ENCODE measurements at regions not wholly inside any gene's neighbourhood (a gene's known extent, or its start where the extent isn't known, plus 50 kb on each side); places are given as distances from the start of the nearest gene placed in this dataset.
A peak's percentile ranks its signal among the peaks of the same experiment; 100 is the strongest.

DNA sequence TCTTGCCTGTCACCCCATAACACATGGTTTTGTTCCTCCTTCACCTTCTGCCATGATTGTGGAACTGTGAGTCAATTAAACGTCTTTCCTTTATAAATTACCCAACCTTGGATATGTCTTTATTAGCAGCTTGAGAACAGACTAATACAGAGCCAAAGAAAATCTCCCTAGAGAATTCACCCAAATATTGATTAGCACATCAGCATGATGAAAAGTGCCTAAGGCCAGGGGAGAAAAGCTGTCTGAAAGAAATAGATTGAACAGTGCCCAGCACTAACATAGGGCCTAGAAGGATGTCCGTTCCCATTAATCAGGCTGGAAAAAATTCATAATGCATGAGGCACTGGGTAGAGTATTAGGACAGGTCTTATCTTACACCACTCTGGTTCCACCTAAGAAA lies 111.9 kb upstream of the CALN1 start:
- no peak for DNase-seq
- Mint-ChIP-seq H3K36me3 (ENCODE audit: low read depth) (no peaks in the 10 kb centered on the region), H3K4me3 (no peak overlapping the region), H3K27ac (no peak overlapping the region), H3K9me3 (peaks cover 2% of the 10 kb centered on the region), H3K27me3 (no peaks in the 10 kb centered on the region), H3K4me1 (no peaks in the 10 kb centered on the region)
- ChIA-PET POLR2A (no interaction called here), CTCF (interaction anchor here (0.5 kb wide), 1 partner anchor 578 kb away, joined by 5 read pairs; no protein-coding TSS in a partner anchor)

- H3K27me3 Mint-ChIP-seq, result no peaks in the 10 kb centered on the region
- ChIA-PET POLR2A (no interaction called here), CTCF (interaction anchor here (0.6 kb wide), 1 partner anchor 13 kb away, joined by 8 read pairs; no protein-coding TSS in a partner anchor)
- H3K9me3 Mint-ChIP-seq, result no peaks in the 10 kb centered on the region
- no peaks in the 10 kb centered on the region for H3K36me3 Mint-ChIP-seq (ENCODE audit: low read depth)
- no peaks in the 10 kb centered on the region for H3K4me1 Mint-ChIP-seq
- no peak overlapping the region for H3K27ac Mint-ChIP-seq
- DNase-seq, result no peak
- H3K4me3 Mint-ChIP-seq, result no peak overlapping the region
These were observed 92.0 kb upstream of the CALN1 start for GRCh38 chr7:72504061-72504706.

GRCh38 chr7:72503644-72504043 lies 91.5 kb upstream of the CALN1 start:
- Mint-ChIP-seq H3K36me3 (ENCODE audit: low read depth) (no peaks in the 10 kb centered on the region), H3K27me3 (no peaks in the 10 kb centered on the region), H3K4me1 (no peaks in the 10 kb centered on the region), H3K4me3 (no peak overlapping the region), H3K27ac (no peak overlapping the region), H3K9me3 (no peaks in the 10 kb centered on the region)
- ChIA-PET CTCF (no interaction called here), POLR2A (no interaction called here)
- no peak for DNase-seq

DNA sequence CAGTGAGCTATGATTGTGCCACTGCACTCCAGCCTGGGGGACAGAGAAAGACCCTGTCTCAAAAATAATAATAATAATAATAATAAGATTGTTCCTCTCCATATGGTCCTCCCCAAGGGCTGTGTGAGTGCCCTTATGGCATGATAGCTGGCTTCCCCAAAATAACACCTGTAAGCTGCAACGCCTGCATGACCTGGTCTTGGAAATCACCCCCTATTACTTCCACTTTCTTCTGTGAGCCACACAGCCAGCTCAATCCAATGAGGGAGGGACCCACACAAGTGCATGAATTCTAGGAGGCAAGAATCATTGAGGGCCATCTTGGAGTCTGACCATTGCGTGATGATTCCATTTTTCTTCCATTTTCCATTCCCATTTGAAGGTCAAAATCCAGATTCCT lies 82.7 kb upstream of the CALN1 start:
- Mint-ChIP-seq H3K4me3 (no peak overlapping the region), H3K9me3 (peaks cover 5% of the 10 kb centered on the region), H3K27me3 (no peaks in the 10 kb centered on the region), H3K4me1 (no peaks in the 10 kb centered on the region), H3K36me3 (ENCODE audit: low read depth) (no peaks in the 10 kb centered on the region), H3K27ac (no peak overlapping the region)
- ChIA-PET POLR2A (no interaction called here), CTCF (interaction anchor here (0.6 to 0.9 kb wide), 2 partner anchors 22 to 931 kb away, joined by 3 read pairs; no protein-coding TSS in a partner anchor)
- DNase-seq, result no peak

DNA sequence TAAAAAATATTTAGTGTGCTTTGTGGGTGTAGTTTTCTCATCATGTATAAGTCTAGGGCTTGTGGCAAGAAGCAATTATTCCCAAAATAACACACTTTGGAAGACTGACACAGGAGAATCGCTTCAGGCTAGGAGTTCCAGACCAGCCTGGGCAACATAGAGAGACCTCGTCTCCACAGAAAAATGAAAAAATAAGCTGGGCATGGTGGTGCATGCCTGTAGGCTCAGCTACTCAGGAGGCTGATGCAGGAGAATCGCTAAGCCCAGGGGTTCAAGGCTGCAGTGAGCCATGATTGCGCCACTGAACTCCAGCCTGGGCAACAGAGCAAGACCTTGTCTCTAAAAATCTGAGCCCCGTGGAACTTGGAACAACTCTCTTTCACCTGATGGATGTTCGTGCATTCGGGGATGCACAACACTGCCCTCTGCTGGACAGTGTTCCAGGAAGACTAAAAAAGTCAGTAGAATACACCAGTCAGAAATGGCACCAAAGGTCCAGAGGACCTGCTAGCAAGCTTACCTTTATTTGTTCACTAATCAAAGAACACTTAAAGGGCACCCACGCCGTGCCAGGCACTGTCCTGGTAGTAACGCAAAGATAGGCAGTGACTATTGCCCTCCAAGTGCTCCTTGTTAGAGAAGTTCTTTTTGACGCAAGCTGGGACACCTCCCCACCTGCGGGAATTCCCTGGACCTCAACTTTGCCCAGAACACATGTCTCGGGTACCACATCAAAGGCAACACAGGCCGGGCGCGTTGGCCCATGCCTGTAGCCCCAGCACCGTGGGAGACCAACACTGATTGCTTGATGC lies 81.9 kb upstream of the CALN1 start:
- peak; percentile 64 for DNase-seq
- Mint-ChIP-seq H3K4me3 (no peak overlapping the region), H3K9me3 (peaks cover 5% of the 10 kb centered on the region), H3K4me1 (no peaks in the 10 kb centered on the region), H3K36me3 (ENCODE audit: low read depth) (no peaks in the 10 kb centered on the region), H3K27ac (no peak overlapping the region), H3K27me3 (no peaks in the 10 kb centered on the region)
- ChIA-PET POLR2A (no interaction called here), CTCF (interaction anchor here (0.9 kb wide), 1 partner anchor 21 kb away, joined by 3 read pairs; no protein-coding TSS in a partner anchor)

- no peak overlapping the region for H3K27ac Mint-ChIP-seq
- H3K4me1 Mint-ChIP-seq, result no peaks in the 10 kb centered on the region
- POLR2A ChIA-PET, result no interaction called here
- CTCF ChIA-PET, result interaction anchor here (0.6 kb wide), 1 partner anchor 33 kb away, joined by 3 read pairs; no protein-coding TSS in a partner anchor
- no peaks in the 10 kb centered on the region for H3K36me3 Mint-ChIP-seq (ENCODE audit: low read depth)
- H3K9me3 Mint-ChIP-seq, result peaks cover 8% of the 10 kb centered on the region
- H3K27me3 Mint-ChIP-seq, result no peaks in the 10 kb centered on the region
- DNase-seq, result no peak
- H3K4me3 Mint-ChIP-seq, result no peak overlapping the region
These were observed 80.4 kb upstream of the CALN1 start for GRCh38 chr7:72492461-72493065.

- ChIA-PET POLR2A (no interaction called here), CTCF (no interaction called here)
- H3K4me1 Mint-ChIP-seq, result no peaks in the 10 kb centered on the region
- H3K36me3 Mint-ChIP-seq (ENCODE audit: low read depth), result no peaks in the 10 kb centered on the region
- no peaks in the 10 kb centered on the region for H3K27me3 Mint-ChIP-seq
- no peak for DNase-seq
- H3K27ac Mint-ChIP-seq, result no peak overlapping the region
- H3K9me3 Mint-ChIP-seq, result peaks cover 13% of the 10 kb centered on the region
- H3K4me3 Mint-ChIP-seq, result no peak overlapping the region
These were observed 78.2 kb upstream of the CALN1 start for GRCh38 chr7:72490301-72490700.

DNA sequence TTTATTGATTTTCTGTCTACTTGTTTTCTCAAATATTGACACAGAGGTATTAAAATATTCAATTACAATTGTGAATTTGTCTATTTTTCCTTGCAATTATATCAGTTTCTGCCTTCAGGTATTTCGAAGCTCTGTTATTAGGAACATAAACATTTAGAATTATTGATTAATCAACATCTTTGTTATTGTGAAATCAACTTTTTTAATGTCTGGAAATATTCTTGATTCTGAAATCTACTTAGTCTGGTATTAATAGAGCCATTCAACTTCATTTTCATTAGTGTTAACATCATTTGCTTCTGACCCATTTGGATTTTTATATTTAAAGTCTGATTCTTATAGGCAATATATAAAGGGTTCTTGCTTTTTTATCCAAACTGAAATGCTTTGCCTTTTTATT lies 69.8 kb upstream of the CALN1 start:
- no peak for DNase-seq
- no peak overlapping the region for H3K4me3 Mint-ChIP-seq
- H3K9me3 Mint-ChIP-seq, result peaks cover 4% of the 10 kb centered on the region
- POLR2A ChIA-PET, result no interaction called here
- H3K27me3 Mint-ChIP-seq, result no peaks in the 10 kb centered on the region
- CTCF ChIA-PET, result no interaction called here
- no peak overlapping the region for H3K27ac Mint-ChIP-seq
- no peaks in the 10 kb centered on the region for H3K36me3 Mint-ChIP-seq (ENCODE audit: low read depth)
- no peaks in the 10 kb centered on the region for H3K4me1 Mint-ChIP-seq

DNA sequence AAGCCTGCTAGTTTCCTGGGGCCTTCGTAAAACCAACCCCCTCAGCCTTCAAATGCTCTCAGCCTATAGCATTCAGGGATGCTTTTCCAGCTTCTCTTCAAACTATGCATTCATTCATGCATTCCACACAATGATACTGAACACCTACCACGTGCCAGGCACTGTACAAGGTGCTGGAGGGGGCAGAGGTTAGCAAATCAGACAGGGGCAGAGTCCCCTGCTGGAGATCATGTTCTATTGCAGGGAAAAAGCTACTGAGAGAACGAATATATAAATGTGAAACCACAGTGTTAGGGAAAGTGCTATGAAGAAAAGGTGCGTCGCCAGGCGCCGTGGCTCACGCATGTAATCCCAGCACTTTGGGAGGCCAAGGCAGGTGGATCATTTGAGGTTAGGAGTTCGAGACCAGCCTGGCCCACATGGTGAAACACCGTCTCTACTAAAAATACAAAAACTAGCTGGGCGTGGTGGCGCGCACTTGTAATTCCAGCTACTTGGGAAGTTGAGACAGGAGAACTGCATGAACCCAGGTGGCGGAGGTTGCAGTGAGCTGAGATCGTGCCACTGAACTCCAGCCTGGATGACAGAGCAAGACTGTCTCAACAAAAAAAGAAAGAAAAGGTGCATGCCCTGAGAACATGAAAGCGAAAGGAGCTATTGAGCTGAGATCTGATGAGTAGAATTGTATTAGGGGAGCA lies 64.6 kb upstream of the CALN1 start:
- no peak overlapping the region for H3K4me3 Mint-ChIP-seq
- ChIA-PET POLR2A (no interaction called here), CTCF (no interaction called here)
- peaks cover 12% of the 10 kb centered on the region for H3K9me3 Mint-ChIP-seq
- no peak overlapping the region for H3K27ac Mint-ChIP-seq
- no peaks in the 10 kb centered on the region for H3K27me3 Mint-ChIP-seq
- H3K36me3 Mint-ChIP-seq (ENCODE audit: low read depth), result no peaks in the 10 kb centered on the region
- H3K4me1 Mint-ChIP-seq, result no peaks in the 10 kb centered on the region
- no peak for DNase-seq

DNA sequence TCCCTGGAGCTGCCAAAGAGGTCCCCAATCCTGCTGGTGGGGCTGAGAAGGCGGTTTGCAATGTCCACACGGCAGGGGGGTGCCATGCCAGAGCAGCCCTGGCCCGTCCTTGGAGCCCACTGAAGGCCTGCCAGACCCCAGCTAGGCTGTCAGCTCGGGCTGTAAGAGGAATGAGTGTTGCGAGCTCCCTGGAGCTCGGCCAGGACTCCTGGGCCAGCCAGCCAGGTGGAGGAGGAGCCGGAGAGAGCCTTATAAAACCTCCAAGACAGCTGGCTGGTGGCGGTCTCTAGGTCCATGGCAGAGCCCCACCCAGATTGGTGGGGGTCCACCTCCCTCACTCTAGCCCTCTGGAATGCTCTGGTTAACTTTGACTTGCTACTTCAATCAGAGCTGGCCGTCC lies 55.1 kb upstream of the CALN1 start:
- no peak for DNase-seq
- H3K4me3 Mint-ChIP-seq, result no peak overlapping the region
- H3K4me1 Mint-ChIP-seq, result no peaks in the 10 kb centered on the region
- H3K27ac Mint-ChIP-seq, result no peak overlapping the region
- CTCF ChIA-PET, result interaction anchor here (1.3 kb wide), 2 partner anchors 14 to 40 kb away, joined by 3 to 4 read pairs; no protein-coding TSS in a partner anchor
- H3K27me3 Mint-ChIP-seq, result no peaks in the 10 kb centered on the region
- POLR2A ChIA-PET, result no interaction called here
- H3K9me3 Mint-ChIP-seq, result peaks cover 2% of the 10 kb centered on the region
- no peaks in the 10 kb centered on the region for H3K36me3 Mint-ChIP-seq (ENCODE audit: low read depth)

DNA sequence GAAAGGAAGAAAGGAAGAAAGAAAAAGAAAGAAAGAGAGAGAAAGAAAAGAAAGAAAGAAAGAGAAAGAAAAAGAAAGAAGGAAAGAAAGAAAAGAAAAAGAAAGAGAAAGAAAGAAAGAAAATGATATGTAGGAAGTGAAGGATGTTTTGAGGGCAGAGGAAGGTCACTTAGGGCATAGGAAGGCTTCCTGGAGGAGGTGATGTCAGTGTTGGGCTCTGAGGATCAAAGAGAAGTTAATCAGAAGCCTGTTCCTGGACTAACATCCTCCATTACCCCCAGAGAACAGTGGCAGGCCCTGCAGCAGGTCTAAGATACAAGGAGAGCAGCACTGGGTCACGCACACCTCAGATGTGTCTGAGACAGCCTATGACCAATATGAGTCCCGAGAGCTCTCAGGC lies 54.7 kb upstream of the CALN1 start:
- Mint-ChIP-seq H3K36me3 (ENCODE audit: low read depth) (no peaks in the 10 kb centered on the region), H3K4me1 (no peaks in the 10 kb centered on the region), H3K9me3 (peaks cover 2% of the 10 kb centered on the region), H3K27me3 (no peaks in the 10 kb centered on the region), H3K4me3 (no peak overlapping the region), H3K27ac (no peak overlapping the region)
- DNase-seq, result no peak
- CTCF ChIA-PET, result interaction anchor here (1.3 kb wide), 1 partner anchor 40 kb away, joined by 4 read pairs; no protein-coding TSS in a partner anchor
- POLR2A ChIA-PET, result no interaction called here

GRCh38 chr7:72465521-72465920 lies 53.4 kb upstream of the CALN1 start:
- POLR2A ChIA-PET, result no interaction called here
- no peaks in the 10 kb centered on the region for H3K27me3 Mint-ChIP-seq
- peaks cover 2% of the 10 kb centered on the region for H3K9me3 Mint-ChIP-seq
- no peak for DNase-seq
- no peak overlapping the region for H3K27ac Mint-ChIP-seq
- H3K4me1 Mint-ChIP-seq, result no peaks in the 10 kb centered on the region
- H3K36me3 Mint-ChIP-seq (ENCODE audit: low read depth), result no peaks in the 10 kb centered on the region
- CTCF ChIA-PET, result no interaction called here
- no peak overlapping the region for H3K4me3 Mint-ChIP-seq

GRCh38 chr7:72462311-72462710 lies 50.2 kb upstream of the CALN1 start:
- CTCF ChIA-PET, result no interaction called here
- Mint-ChIP-seq H3K4me1 (no peaks in the 10 kb centered on the region), H3K36me3 (ENCODE audit: low read depth) (no peaks in the 10 kb centered on the region), H3K27ac (no peak overlapping the region), H3K27me3 (no peaks in the 10 kb centered on the region), H3K9me3 (no peaks in the 10 kb centered on the region), H3K4me3 (no peak overlapping the region)
- POLR2A ChIA-PET, result no interaction called here
- DNase-seq, result no peak
